ENCODE measurements at regions not wholly inside any gene's neighbourhood (a gene's known extent, or its start where the extent isn't known, plus 50 kb on each side); places are given as distances from the start of the nearest gene placed in this dataset.

DNA sequence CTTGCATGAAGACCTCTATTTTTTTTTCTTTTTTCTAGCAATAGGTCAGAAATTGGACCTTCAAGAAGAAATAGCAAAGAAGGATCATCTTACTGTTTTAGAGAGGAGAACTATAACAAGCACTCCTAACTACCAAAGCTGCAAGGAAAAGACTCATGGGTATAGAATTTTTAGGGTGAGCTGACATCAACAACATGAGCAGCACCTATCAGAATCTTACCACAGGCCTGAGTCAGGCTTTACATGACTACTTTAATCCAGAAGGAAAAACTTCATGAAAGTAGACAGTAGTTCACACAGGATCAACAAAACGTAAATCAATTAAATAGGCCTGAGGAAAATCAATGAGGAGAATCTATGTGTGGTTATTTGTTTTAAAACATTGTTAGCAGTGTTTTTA lies 130.5 kb downstream of the FAM76B start:
- TF ChIP-seq CSDC2 (CRISPR knock-in tag; IDR thresholded peaks at IDR 0.05) = no peak
- TF ChIP-seq, protein P1, sequence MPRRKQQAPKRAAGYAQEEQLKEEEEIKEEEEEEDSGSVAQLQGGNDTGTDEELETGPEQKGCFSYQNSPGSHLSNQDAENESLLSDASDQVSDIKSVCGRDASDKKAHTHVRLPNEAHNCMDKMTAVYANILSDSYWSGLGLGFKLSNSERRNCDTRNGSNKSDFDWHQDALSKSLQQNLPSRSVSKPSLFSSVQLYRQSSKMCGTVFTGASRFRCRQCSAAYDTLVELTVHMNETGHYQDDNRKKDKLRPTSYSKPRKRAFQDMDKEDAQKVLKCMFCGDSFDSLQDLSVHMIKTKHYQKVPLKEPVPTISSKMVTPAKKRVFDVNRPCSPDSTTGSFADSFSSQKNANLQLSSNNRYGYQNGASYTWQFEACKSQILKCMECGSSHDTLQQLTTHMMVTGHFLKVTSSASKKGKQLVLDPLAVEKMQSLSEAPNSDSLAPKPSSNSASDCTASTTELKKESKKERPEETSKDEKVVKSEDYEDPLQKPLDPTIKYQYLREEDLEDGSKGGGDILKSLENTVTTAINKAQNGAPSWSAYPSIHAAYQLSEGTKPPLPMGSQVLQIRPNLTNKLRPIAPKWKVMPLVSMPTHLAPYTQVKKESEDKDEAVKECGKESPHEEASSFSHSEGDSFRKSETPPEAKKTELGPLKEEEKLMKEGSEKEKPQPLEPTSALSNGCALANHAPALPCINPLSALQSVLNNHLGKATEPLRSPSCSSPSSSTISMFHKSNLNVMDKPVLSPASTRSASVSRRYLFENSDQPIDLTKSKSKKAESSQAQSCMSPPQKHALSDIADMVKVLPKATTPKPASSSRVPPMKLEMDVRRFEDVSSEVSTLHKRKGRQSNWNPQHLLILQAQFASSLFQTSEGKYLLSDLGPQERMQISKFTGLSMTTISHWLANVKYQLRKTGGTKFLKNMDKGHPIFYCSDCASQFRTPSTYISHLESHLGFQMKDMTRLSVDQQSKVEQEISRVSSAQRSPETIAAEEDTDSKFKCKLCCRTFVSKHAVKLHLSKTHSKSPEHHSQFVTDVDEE (CRISPR knock-in tag; IDR thresholded peaks at IDR 0.05) = no peak
- TF ChIP-seq, protein P2, sequence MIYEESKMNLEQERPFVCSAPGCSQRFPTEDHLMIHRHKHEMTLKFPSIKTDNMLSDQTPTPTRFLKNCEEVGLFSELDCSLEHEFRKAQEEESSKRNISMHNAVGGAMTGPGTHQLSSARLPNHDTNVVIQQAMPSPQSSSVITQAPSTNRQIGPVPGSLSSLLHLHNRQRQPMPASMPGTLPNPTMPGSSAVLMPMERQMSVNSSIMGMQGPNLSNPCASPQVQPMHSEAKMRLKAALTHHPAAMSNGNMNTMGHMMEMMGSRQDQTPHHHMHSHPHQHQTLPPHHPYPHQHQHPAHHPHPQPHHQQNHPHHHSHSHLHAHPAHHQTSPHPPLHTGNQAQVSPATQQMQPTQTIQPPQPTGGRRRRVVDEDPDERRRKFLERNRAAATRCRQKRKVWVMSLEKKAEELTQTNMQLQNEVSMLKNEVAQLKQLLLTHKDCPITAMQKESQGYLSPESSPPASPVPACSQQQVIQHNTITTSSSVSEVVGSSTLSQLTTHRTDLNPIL (CRISPR knock-in tag; IDR thresholded peaks at IDR 0.05; ENCODE audit: low read depth) = no peak
- TF ChIP-seq ZFP3 (CRISPR knock-in tag; IDR thresholded peaks at IDR 0.05) = no peak
- no peak for TF ChIP-seq TCF4 (CRISPR knock-in tag; IDR thresholded peaks at IDR 0.05; ENCODE audit: borderline replicate concordance)
- TF ChIP-seq OSR1 (CRISPR knock-in tag; IDR thresholded peaks at IDR 0.05) = no peak
- TF ChIP-seq GLIS3 (CRISPR knock-in tag; IDR thresholded peaks at IDR 0.05) = no peak
- TF ChIP-seq PPARA (CRISPR knock-in tag; IDR thresholded peaks at IDR 0.05; ENCODE audit: borderline replicate concordance) = no peak
- no peak for TF ChIP-seq ESRRG (CRISPR knock-in tag; IDR thresholded peaks at IDR 0.05)
- TF ChIP-seq, protein P3, sequence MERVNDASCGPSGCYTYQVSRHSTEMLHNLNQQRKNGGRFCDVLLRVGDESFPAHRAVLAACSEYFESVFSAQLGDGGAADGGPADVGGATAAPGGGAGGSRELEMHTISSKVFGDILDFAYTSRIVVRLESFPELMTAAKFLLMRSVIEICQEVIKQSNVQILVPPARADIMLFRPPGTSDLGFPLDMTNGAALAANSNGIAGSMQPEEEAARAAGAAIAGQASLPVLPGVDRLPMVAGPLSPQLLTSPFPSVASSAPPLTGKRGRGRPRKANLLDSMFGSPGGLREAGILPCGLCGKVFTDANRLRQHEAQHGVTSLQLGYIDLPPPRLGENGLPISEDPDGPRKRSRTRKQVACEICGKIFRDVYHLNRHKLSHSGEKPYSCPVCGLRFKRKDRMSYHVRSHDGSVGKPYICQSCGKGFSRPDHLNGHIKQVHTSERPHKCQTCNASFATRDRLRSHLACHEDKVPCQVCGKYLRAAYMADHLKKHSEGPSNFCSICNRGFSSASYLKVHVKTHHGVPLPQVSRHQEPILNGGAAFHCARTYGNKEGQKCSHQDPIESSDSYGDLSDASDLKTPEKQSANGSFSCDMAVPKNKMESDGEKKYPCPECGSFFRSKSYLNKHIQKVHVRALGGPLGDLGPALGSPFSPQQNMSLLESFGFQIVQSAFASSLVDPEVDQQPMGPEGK (CRISPR knock-in tag; IDR thresholded peaks at IDR 0.05; ENCODE audit: borderline replicate concordance) = no peak
- no peak for TF ChIP-seq ZNF565 (CRISPR knock-in tag; conservative IDR thresholded peaks at IDR 0.05; ENCODE audit: low read depth)
- TF ChIP-seq ZFP30 (CRISPR knock-in tag; IDR thresholded peaks at IDR 0.05) = no peak
- TF ChIP-seq RARB (CRISPR knock-in tag; IDR thresholded peaks at IDR 0.05) = no peak
- no peak for TF ChIP-seq TOX (CRISPR knock-in tag; IDR thresholded peaks at IDR 0.05; ENCODE audit: borderline replicate concordance)
- TF ChIP-seq ZNF70 (CRISPR knock-in tag; IDR thresholded peaks at IDR 0.05) = no peak
- TF ChIP-seq BACH2 (CRISPR knock-in tag; IDR thresholded peaks at IDR 0.05; ENCODE audit: borderline replicate concordance) = no peak
- ATAC-seq = no peak

DNA sequence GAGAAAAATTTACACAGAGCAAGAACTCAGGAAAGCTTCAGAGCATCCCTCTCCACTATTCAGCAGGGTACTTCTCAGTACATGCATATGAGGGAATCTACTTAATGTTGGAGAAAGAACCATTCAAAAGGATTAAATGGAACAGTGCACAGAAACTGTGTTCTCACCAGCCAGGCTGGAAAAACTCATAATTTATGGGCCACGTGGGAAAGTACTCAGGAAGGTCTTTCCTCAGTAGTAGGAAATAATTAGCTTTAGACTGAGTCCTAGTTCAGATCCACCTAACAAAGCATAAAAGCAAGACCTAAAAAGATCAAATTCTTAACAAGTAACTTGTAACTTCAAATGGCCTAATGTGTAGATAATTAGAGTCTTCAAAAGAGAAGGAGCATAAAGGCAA lies 134.0 kb downstream of the FAM76B start:
- no peak for ATAC-seq
- TF ChIP-seq, protein P4, sequence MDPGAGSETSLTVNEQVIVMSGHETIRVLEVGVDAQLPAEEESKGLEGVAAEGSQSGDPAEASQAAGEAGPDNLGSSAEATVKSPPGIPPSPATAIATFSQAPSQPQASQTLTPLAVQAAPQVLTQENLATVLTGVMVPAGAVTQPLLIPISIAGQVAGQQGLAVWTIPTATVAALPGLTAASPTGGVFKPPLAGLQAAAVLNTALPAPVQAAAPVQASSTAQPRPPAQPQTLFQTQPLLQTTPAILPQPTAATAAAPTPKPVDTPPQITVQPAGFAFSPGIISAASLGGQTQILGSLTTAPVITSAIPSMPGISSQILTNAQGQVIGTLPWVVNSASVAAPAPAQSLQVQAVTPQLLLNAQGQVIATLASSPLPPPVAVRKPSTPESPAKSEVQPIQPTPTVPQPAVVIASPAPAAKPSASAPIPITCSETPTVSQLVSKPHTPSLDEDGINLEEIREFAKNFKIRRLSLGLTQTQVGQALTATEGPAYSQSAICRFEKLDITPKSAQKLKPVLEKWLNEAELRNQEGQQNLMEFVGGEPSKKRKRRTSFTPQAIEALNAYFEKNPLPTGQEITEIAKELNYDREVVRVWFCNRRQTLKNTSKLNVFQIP (CRISPR knock-in tag; IDR thresholded peaks at IDR 0.05; ENCODE audit: borderline replicate concordance, low read depth) = no peak
- TF ChIP-seq TCF4 (CRISPR knock-in tag; IDR thresholded peaks at IDR 0.05; ENCODE audit: borderline replicate concordance) (no peak), BACH2 (CRISPR knock-in tag; IDR thresholded peaks at IDR 0.05; ENCODE audit: borderline replicate concordance) (no peak), SNAI2 (CRISPR knock-in tag; IDR thresholded peaks at IDR 0.05) (no peak), ISL1 (CRISPR knock-in tag; IDR thresholded peaks at IDR 0.05) (no peak), CSDC2 (CRISPR knock-in tag; IDR thresholded peaks at IDR 0.05) (no peak), ZFP3 (CRISPR knock-in tag; IDR thresholded peaks at IDR 0.05) (no peak), ZNF8 (CRISPR knock-in tag; IDR thresholded peaks at IDR 0.05) (no peak), ARNTL (CRISPR knock-in tag; IDR thresholded peaks at IDR 0.05; ENCODE audit: borderline replicate concordance, low read depth) (no peak)
- TF ChIP-seq, protein P3 (CRISPR knock-in tag; IDR thresholded peaks at IDR 0.05; ENCODE audit: borderline replicate concordance) = no peak
- TF ChIP-seq, protein P2 (CRISPR knock-in tag; IDR thresholded peaks at IDR 0.05; ENCODE audit: low read depth) = no peak

Data from SK-N-SH treated with all-trans-retinoic acid at 6 μM for 48 hours (cell line).